HG03469 (cell line): ENCODE measurements at regions not wholly inside any gene's neighbourhood (a gene's known extent, or its start where the extent isn't known, plus 50 kb on each side); places are given as distances from the start of the nearest gene placed in this dataset.
"Not testable (repeated sequence)": the region's sequence is repeated elsewhere in the genome, so short reads cannot be mapped to it uniquely, and the experiment has no call there.

ENCODE experiments used
- ATAC-seq: cut with Tn5 transposase; IDR thresholded peaks from one replicate; pipeline ENCODE4 v1.9.1; 2021; ENCODE audit warnings: mild to moderate bottlenecking, moderate library complexity, moderate number of reproducible peaks; ENCODE audit not compliant: unreplicated experiment

GRCh38 chrX:84611843-84612636 is 109.8 kb upstream of the HDX start:
- ATAC-seq, result no peak

GRCh38 chrX:84634201-84634782 is 132.0 kb upstream of the HDX start:
- no peak for ATAC-seq

GRCh38 chrX:84666086-84666485 is 163.8 kb upstream of the HDX start:
- no peak for ATAC-seq

GRCh38 chrX:84690228-84690627 is 188.0 kb upstream of the HDX start:
- no peak for ATAC-seq

GRCh38 chrX:84709987-84710386 is 207.7 kb upstream of the HDX start:
- ATAC-seq, result no peak

GRCh38 chrX:84710611-84711010 is 208.4 kb upstream of the HDX start:
- no peak for ATAC-seq

- ATAC-seq, result no peak
These were observed 210.4 kb upstream of the HDX start for GRCh38 chrX:84712621-84713020.

GRCh38 chrX:84715315-84715714 is 213.1 kb upstream of the HDX start:
- ATAC-seq, result no peak

- ATAC-seq, result no peak
These were observed 215.1 kb upstream of the HDX start for GRCh38 chrX:84717343-84717742.

- ATAC-seq, result no peak
These were observed 219.2 kb upstream of the HDX start for GRCh38 chrX:84721416-84721815.

- no peak for ATAC-seq
These were observed 222.3 kb upstream of the HDX start for GRCh38 chrX:84724576-84724975.

- no peak for ATAC-seq
These were observed 227.2 kb upstream of the HDX start for GRCh38 chrX:84729408-84729807.

GRCh38 chrX:84729809-84730208 is 227.6 kb upstream of the HDX start:
- ATAC-seq, result peak; percentile 97

- ATAC-seq, result no peak
These were observed 232.8 kb upstream of the HDX start for GRCh38 chrX:84735025-84735424.

GRCh38 chrX:84737471-84737871 is 235.2 kb upstream of the HDX start:
- no peak for ATAC-seq

- ATAC-seq, result no peak
These were observed 245.3 kb upstream of the HDX start for GRCh38 chrX:84747516-84747915.

- no peak for ATAC-seq
These were observed 246.9 kb upstream of the HDX start for GRCh38 chrX:84748965-84749656.

- no peak for ATAC-seq
These were observed 243.1 kb upstream of the APOOL start for GRCh38 chrX:84760560-84760959.

GRCh38 chrX:84796321-84796720 is 207.4 kb upstream of the APOOL start:
- no peak for ATAC-seq

- ATAC-seq, result no peak
These were observed 172.8 kb upstream of the APOOL start for GRCh38 chrX:84830836-84831235.

- ATAC-seq, result not testable (repeated sequence)
These were observed 157.1 kb upstream of the APOOL start for GRCh38 chrX:84846541-84846940.

GRCh38 chrX:84851183-84851582 is 152.5 kb upstream of the APOOL start:
- not testable (repeated sequence) for ATAC-seq
